Sigmoid colon (tissue), 3 donors: ENCODE measurements at regions not wholly inside any gene's neighbourhood (a gene's known extent, or its start where the extent isn't known, plus 50 kb on each side); places are given as distances from the start of the nearest gene placed in this dataset.

Experiments
- CTCF ChIP-seq, 4 experiments: fragments of 450-650 bp in 3 of 4; fragments of 200-600 bp in 1 of 4; IDR thresholded peaks; one replicate each; pipeline ENCODE4 v1.5.1; 2016 to 2019; ENCODE audit warnings: antibody characterized with exemption in 4 of 4, mild to moderate bottlenecking in 3 of 4, moderate library complexity in 2 of 4
- POLR2A ChIP-seq, 2 donors: fragments of 450-650 bp; IDR thresholded peaks; one replicate each; pipeline ENCODE4 v1.6.1; 2016; ENCODE audit warnings: antibody characterized with exemption in 2 of 2, mild to moderate bottlenecking in 2 of 2, moderate library complexity in 2 of 2

DNA sequence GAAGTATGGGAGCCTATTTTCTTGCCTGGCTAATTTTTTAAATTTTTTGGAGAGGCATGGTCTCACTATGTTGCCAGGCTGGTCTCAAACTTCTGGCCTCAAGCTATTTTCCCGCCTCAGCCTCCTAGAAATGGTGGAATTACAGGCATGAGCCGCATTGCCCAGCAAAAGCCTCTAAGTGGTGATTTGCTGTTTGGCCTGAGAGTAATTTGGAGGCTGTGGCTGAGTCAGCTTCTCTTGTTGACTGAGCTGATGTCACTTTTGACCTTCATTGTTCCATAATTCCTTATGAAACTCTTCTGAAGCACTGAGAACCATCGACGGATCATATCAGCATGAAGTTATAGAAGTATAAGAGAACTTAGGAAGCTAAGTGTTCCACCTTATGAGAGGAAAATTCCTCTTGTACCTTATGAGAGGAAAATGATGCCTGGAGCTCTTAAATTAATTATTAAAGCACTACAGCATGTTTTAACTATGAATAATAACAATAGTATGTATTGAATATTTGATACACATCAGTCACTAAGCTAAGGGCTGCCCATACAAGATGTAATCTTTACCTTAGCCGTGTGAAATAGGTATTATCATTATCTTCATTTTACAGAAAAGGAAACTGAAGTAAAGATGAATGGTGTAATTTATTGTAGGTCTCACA is 220.8 kb upstream of the MON1B start:
- TF ChIP-seq CTCF (IDR thresholded peaks at IDR 0.05) = no peak
- TF ChIP-seq POLR2A (IDR thresholded peaks at IDR 0.05) = no peak
